LNCAP (cell line): ENCODE measurements at regions not wholly inside any gene's neighbourhood (a gene's known extent, or its start where the extent isn't known, plus 50 kb on each side); places are given as distances from the start of the nearest gene placed in this dataset.
A peak's percentile ranks its signal among the peaks of the same experiment; 100 is the strongest.

ENCODE experiments used
- CTCF ChIP-seq: fragments of 450-650 bp; IDR thresholded peaks from 2 replicates; pipeline ENCODE4 v1.5.1; 2017; ENCODE audit warnings: mild to moderate bottlenecking

DNA sequence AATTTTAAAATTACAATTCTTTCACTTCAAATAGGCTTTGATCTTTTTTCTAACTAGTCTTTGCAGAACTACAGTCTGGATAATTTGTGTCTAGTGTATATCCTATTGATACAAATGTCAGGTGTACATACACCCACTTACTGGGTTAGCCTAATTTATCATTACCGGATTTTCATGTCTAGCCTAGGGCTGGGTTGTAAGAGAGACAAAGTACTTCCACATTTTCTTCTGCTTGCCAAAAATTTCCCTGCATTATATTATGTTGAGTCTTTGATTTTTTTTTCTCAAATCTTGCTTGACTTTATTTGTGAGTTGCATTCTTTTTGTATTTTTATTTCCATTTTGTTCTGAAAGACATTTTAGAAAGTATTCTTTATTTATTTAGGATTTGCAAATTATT, 284.8 kb upstream of the FZD8 start:
- no peak for TF ChIP-seq CTCF

DNA sequence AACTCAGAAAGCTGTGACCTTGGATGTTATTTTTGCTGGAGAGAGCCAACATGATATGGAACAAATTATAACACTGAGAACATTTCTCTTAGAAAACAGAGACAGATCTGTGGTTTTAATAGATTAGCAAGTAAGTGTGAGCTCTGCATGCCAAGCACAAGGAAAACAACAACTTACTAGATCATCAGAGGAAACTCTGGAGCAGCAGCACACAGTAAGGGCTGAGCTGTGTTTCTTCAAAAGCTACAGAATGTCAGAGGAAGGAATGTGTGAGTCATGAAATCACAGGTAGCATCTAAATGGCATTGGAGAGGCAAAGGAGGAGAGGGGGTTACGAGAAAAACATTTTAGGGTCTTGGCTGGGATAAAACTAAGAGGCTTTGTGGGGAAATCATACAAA, 283.4 kb upstream of the FZD8 start:
- no peak for TF ChIP-seq CTCF

- TF ChIP-seq CTCF = no peak
Observed at GRCh38 chr10:35924759-35925158, 282.7 kb upstream of the FZD8 start.

GRCh38 chr10:35922876-35923600, 280.9 kb upstream of the FZD8 start:
- no peak for TF ChIP-seq CTCF

- no peak for TF ChIP-seq CTCF
Observed at GRCh38 chr10:35921866-35922350, 279.8 kb upstream of the FZD8 start.

- peak; percentile 37; the same call in 1 of the 2 replicates for TF ChIP-seq CTCF
Observed at GRCh38 chr10:35916791-35917190, 274.7 kb upstream of the FZD8 start.

- no peak for TF ChIP-seq CTCF
Observed at GRCh38 chr10:35913628-35914027, 271.5 kb upstream of the FZD8 start.
